IMR-90 (cell line): ENCODE measurements at regions not wholly inside any gene's neighbourhood (a gene's known extent, or its start where the extent isn't known, plus 50 kb on each side); places are given as distances from the start of the nearest gene placed in this dataset.

Experiments
- ATAC-seq: fragments of 200-7000 bp; cut with Tn5 transposase; 2 replicates; pipeline ENCODE4 v1.9.1; 2020; ENCODE audit warnings: low read depth, mild to moderate bottlenecking, moderate library complexity
- BruUV-seq: library from RNA; stranded (reverse); fragments of 400-500 nt; replicated peaks from 2 replicates; lab custom pipeline; 2021; lab: Mats Ljungman, UMichigan
- CTCF ChIA-PET: fragments of 300-600 bp; formaldehyde crosslinking; extraction: SDS; loops from one replicate; lab custom pipeline; 2021; ENCODE audit warnings: antibody characterized with exemption; lab: Yijun Ruan, JAX
- POLR2A ChIA-PET: fragments of 300-600 bp; sonication (Branson Sonifier 250); formaldehyde crosslinking; loops from one replicate; lab custom pipeline; 2022; ENCODE audit warnings: antibody characterized with exemption; ENCODE audit not compliant: unreplicated experiment; lab: Charles Lee
- DNase-seq: peaks from one replicate; pipeline ENCODE4 v3.0.0; 2013
- H2AFZ ChIP-seq: replicated peaks from 2 replicates; pipeline ENCODE3; 2013; ENCODE audit warnings: low read length, mild to moderate bottlenecking; ENCODE audit not compliant: poor library complexity
- H2AK5ac ChIP-seq: 2 replicates; pipeline ENCODE4 v1.6.1; 2013; ENCODE audit warnings: low read depth, low read length, inconsistent platforms
- H2AK9ac ChIP-seq: replicated peaks from 2 replicates; pipeline ENCODE3; 2013; ENCODE audit warnings: mild to moderate bottlenecking, low read depth, low read length, moderate library complexity; ENCODE audit not compliant: poor library complexity
- H2BK120ac ChIP-seq: 2 replicates; pipeline ENCODE4 v1.6.1; 2013; ENCODE audit warnings: low read depth, low read length, inconsistent platforms
- H2BK15ac ChIP-seq: 3 replicates; pipeline ENCODE4 v1.6.1; 2013; ENCODE audit warnings: low read depth, low read length, inconsistent platforms
- H2BK20ac ChIP-seq: 2 replicates; pipeline ENCODE4 v1.6.1; 2013; ENCODE audit warnings: low read depth, mild to moderate bottlenecking, inconsistent platforms, low read length, moderate library complexity
- H2BK5ac ChIP-seq: 2 replicates; pipeline ENCODE4 v1.6.1; 2013; ENCODE audit warnings: mild to moderate bottlenecking, low read depth, low read length, inconsistent platforms; ENCODE audit not compliant: poor library complexity, severe bottlenecking
- H3K14ac ChIP-seq: replicated peaks from 2 replicates; pipeline ENCODE4 v1.6.1; 2013; ENCODE audit warnings: low read depth, low read length, inconsistent platforms
- H3K18ac ChIP-seq: 2 replicates; pipeline ENCODE4 v1.6.1; 2013; ENCODE audit warnings: low read depth, low read length, control low read depth
- H3K23ac ChIP-seq: 2 replicates; pipeline ENCODE4 v1.6.1; 2013; ENCODE audit warnings: low read depth, low read length, inconsistent platforms
- H3K27ac ChIP-seq: 2 replicates; pipeline ENCODE4 v1.5.1; 2013; ENCODE audit warnings: mild to moderate bottlenecking, control low read depth, low read length; ENCODE audit not compliant: insufficient read depth
- H3K27me3 ChIP-seq: 2 replicates; pipeline ENCODE4 v1.6.1; 2013; ENCODE audit warnings: low read length; ENCODE audit not compliant: control insufficient read depth, insufficient read depth
- H3K36me3 ChIP-seq: 2 replicates; pipeline ENCODE4 v1.6.1; 2013; ENCODE audit warnings: low read length, mixed read lengths; ENCODE audit not compliant: control insufficient read depth, insufficient read depth
- H3K4ac ChIP-seq: 2 replicates; pipeline ENCODE4 v1.6.1; 2013; ENCODE audit warnings: low read depth, low read length, inconsistent platforms
- H3K4me1 ChIP-seq: 2 replicates; pipeline ENCODE4 v1.6.1; 2013; ENCODE audit warnings: low read length, mixed read lengths; ENCODE audit not compliant: control insufficient read depth, insufficient read depth
- H3K4me2 ChIP-seq: 2 replicates; pipeline ENCODE4 v1.6.1; 2013; ENCODE audit warnings: low read depth, mild to moderate bottlenecking, control low read depth, low read length, moderate library complexity
- H3K4me3 ChIP-seq: 2 replicates; pipeline ENCODE4 v1.5.1; 2013; ENCODE audit warnings: low read depth, mild to moderate bottlenecking, control low read depth, low read length, moderate library complexity; ENCODE audit not compliant: insufficient read depth
- H3K56ac ChIP-seq: 2 replicates; pipeline ENCODE4 v1.6.1; 2013; ENCODE audit warnings: low read length, inconsistent platforms; ENCODE audit not compliant: insufficient read depth; ENCODE audit errors: extremely low read depth
- H3K79me1 ChIP-seq, 2 experiments: 2 replicates each; pipeline ENCODE4 v1.6.1; 2013; ENCODE audit warnings: low read length in 2 of 2, inconsistent platforms in 1 of 2, low read depth in 1 of 2
- H3K9ac ChIP-seq: 2 replicates; pipeline ENCODE4 v1.6.1; 2013; ENCODE audit warnings: low read depth, low read length, control low read depth
- H3K9me1 ChIP-seq: 2 replicates; pipeline ENCODE4 v1.6.1; 2013; ENCODE audit warnings: low read length, inconsistent platforms; ENCODE audit not compliant: insufficient read depth
- H3K9me3 ChIP-seq: 2 replicates; pipeline ENCODE4 v1.6.1; 2013; ENCODE audit warnings: low read length; ENCODE audit not compliant: control insufficient read depth, insufficient read depth
- H4K20me1 ChIP-seq: 2 replicates; pipeline ENCODE4 v1.6.1; 2013; ENCODE audit warnings: low read length, inconsistent platforms; ENCODE audit not compliant: insufficient read depth
- H4K5ac ChIP-seq: 2 replicates; pipeline ENCODE4 v1.6.1; 2013; ENCODE audit warnings: mild to moderate bottlenecking, low read depth, low read length, control low read depth
- H4K8ac ChIP-seq, 2 experiments: 2 replicates each; pipeline ENCODE4 v1.6.1; 2013; ENCODE audit warnings: low read depth in 2 of 2, low read length in 2 of 2, control low read depth in 1 of 2, inconsistent platforms in 1 of 2
- H4K91ac ChIP-seq: 2 replicates; pipeline ENCODE4 v1.6.1; 2013; ENCODE audit warnings: low read depth, low read length, inconsistent platforms; ENCODE audit not compliant: insufficient read depth
- MXI1 ChIP-seq: IDR thresholded peaks from 2 replicates; pipeline ENCODE4 v1.6.1; 2012; ENCODE audit warnings: low read depth, mild to moderate bottlenecking, low read length, moderate library complexity, borderline replicate concordance
- WGBS, 2 experiments: methylation state at CpG; one replicate each; pipeline versions ENCODE4 v1.1.5 to v1.1.7; 2013; ENCODE audit warnings: missing lambda C conversion rate in 2 of 2; ENCODE audit not compliant: insufficient read length in 1 of 2; ENCODE audit errors: extremely low coverage in 2 of 2; 5-methylcytosine and 5-hydroxymethylcytosine counted together
- dilution Hi-C: fragments of 300-500 bp; cut with HindIII; formaldehyde crosslinking; loops from one replicate; pipeline ENCODE4 v1.14.3; 2018; ENCODE audit warnings: low sequenced_read_pairs; ENCODE audit not compliant: unreplicated experiment
- in situ Hi-C: fragments of 300-500 bp; cut with MboI; formaldehyde crosslinking; loops from 3 replicates; pipeline ENCODE4 v1.14.3; 2019; ENCODE audit warnings: low sequenced_read_pairs, inconsistent platforms, mixed read lengths
- intact Hi-C: fragments of 100-400 bp; cut with micrococcal nuclease; formaldehyde crosslinking; loops from 2 replicates; pipeline ENCODE4 v1.10.0; 2022

DNA sequence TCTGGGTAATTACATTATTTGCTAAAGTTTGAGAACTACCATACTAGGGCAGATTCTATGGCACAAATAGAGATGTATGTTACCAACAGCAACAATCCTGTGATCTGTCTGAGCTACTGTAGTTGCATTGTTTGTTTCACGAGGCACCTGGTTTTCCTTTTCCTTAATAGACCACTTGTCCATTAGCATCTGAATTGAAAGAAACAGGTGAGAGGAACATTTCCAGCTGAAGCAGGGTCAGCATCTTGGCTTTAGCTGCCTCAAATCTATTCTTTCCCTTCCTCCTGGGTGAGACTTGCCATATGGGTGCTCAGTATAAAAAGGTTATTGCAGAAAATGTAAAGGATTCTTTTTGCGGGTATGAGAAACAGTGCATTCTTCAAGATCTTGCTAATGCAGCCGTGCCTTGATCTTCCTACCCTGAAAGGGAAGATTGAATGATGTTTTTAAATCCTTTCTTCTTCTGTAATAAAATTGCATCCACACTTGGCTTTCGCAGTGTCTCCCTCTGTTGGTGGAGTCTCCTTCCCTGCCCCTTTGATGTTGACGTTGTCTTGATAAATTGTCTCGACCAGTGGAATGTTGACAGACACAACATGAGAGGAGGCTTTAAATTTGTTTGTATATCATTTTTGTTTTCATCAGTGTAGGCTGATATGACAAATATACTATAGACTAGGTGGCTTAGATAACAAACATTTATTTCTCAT, 118.0 kb upstream of the BRINP1 start:
- Histone ChIP-seq H3K27me3 (no peaks in the 10 kb centered on the region), H2AK5ac (no peak overlapping the region), H2AK9ac (no peak overlapping the region), H4K20me1 (no peaks in the 10 kb centered on the region), H3K56ac (no peak overlapping the region), H3K4ac (no peak overlapping the region), H3K4me1 (no peaks in the 10 kb centered on the region), H3K9me1 (no peaks in the 10 kb centered on the region), H3K36me3 (no peaks in the 10 kb centered on the region), H3K9ac (no peak overlapping the region), H2BK5ac (no peak overlapping the region), H2BK120ac (no peak overlapping the region), H2BK20ac (no peak overlapping the region), H4K91ac (no peak overlapping the region), H3K4me3 (no peak overlapping the region), H2BK15ac (no peak overlapping the region), H3K27ac (no peak overlapping the region), H3K4me2 (no peak overlapping the region), H3K14ac (no peak overlapping the region), H3K18ac (no peak overlapping the region), H4K5ac (no peak overlapping the region), H3K79me1 (no peaks in the 10 kb centered on the region), H4K8ac (no peak overlapping the region), H2AFZ (no peak overlapping the region), H3K23ac (no peak overlapping the region), H3K9me3 (peaks cover 9% of the 10 kb centered on the region)
- no TSS peak for BruUV-seq
- CTCF ChIA-PET, result no interaction called here
- dilution Hi-C loops (no loop called here), intact Hi-C loops (no loop called here), in situ Hi-C loops (no loop called here)
- ATAC-seq (no peak), DNase-seq (no peak)
- no CpG with 5 or more reads among the region's 6 CpGs for WGBS, 2 experiments
- POLR2A ChIA-PET, result no interaction called here
- no peak for TF ChIP-seq MXI1
